HuH-7 (cell line): ENCODE measurements at regions not wholly inside any gene's neighbourhood (a gene's known extent, or its start where the extent isn't known, plus 50 kb on each side); places are given as distances from the start of the nearest gene placed in this dataset.

ENCODE experiments used
- DNase-seq: peaks from one replicate; pipeline ENCODE4 v3.0.0; 2011; ENCODE audit warnings: low spot score

DNA sequence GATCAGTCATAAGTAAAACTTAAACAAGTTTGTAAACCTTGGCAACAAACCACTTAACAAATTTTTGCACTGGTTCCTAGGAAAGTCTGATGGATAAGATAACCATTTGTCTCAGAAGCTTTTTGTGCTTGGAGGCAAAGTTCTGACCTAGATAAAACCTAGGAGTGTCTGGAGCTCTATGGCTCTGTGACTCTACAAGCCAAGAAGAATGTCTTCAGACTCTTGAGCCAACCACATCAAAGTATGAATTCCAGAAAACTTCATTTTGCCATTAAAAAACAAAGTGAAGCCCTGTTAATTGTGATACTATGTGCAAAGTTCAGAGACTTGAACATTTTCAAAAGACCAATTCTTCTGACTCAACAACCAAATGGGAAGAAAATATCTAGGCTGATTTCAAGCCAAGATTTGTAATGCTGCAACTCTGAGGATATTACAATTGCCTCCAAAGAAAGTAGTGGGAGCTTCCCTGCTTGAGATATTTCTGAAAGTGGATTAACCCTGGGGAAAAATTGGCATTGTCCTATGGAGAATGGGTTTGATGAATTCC is 158.1 kb upstream of the FOXQ1 start:
- DNase-seq = no peak

DNA sequence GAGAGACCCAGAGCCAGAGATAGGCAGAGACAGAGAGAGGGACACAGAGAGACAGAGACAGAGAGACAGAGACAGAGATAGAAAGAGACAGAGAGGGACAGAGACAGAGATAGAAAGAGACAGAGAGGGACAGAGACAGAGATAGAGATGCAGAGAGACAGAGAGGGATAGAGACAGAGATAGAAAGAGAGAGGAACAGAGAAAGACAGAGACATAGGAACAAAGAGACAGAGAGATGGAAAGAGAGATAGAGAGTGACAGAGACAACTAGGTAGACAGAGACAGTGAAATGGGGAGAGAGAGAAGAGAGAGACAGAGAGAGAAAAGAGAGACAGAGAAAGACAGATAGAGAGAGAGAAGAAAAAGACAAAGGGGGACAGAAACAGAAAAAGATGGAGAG is 165.4 kb upstream of the FOXQ1 start:
- DNase-seq = no peak

DNA sequence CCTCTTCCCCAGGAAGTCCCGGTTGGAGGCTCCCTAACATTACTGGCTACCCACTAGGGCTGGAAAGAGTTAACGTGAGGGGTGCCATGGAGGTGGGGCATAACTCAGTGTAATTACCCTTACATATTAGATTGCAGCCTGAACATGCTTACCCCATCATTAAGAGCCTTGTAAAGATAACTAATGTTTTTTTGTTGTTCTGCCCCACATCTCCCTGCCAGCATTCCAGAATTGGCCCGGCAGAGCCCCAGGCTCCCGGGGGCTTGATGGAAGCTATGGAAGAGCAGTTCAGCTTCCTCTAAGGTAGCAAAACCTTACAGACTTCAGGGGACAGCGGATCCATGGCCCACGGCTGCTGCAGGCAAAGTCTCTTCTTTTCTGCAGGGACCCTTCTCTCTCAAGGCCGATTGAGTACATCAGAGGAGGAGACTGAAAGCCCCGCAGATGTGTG is 166.1 kb upstream of the FOXQ1 start:
- no peak for DNase-seq

DNA sequence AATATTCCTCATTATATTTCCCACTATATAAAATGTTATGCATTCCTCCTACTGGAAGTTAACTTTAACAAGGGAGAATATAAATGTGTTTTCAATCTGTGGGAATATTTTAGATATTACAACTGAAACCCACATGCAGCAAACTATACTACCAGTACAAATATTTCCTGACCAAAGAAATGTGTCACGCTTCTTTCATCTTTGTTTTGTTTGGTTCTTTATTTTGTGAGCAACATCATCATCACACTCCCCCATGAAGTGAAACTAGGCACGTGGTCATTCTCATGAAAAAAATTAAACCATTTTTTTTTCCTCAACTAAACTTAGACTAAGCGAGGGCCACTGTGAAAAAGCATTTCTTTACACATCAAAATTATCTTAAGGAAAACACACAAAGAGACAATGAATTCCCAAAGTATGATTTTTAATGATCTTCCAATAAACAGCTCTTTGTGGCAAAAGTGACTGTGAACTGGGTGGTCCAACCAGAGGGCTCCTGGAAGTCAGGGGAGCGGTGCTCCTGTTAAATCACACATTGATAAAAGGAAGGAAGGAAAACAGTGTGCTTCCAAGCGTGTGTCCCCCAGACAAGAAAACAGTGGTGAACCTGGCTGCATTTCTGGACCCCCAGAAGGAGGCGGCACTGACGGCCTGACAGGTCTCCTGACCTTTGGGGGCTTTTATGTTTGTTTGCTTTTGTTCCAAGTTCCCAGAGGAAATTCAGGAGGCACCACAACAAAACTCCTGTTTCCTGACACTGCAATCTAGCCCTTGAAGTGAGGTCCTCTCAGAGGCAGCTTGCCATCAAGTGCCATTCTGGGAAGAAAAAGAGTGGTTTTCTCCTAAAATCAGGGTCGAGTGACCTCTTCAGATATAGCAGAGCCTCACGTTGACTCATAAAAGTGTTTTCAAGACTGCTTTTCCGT is 166.8 kb upstream of the FOXQ1 start:
- no peak for DNase-seq

DNA sequence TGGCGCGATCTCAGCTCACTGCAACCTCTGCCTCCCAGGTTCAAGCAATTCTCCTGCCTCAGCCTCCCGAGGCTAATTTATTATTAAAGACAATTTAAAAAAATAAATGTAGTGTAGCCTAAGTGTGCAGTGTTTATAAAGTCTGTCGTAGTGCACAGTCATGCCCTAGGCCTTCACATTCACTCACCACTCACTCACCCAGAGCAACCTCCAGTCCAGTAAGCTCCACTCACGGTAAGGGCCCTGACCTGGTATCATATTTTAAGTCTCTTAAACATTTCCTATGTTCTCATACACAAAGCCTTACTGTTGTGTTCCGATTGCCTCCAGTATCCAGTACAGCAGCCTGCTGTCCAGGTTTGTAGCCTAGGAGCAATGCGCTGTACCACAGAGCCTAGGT is 168.2 kb upstream of the FOXQ1 start:
- no peak for DNase-seq

DNA sequence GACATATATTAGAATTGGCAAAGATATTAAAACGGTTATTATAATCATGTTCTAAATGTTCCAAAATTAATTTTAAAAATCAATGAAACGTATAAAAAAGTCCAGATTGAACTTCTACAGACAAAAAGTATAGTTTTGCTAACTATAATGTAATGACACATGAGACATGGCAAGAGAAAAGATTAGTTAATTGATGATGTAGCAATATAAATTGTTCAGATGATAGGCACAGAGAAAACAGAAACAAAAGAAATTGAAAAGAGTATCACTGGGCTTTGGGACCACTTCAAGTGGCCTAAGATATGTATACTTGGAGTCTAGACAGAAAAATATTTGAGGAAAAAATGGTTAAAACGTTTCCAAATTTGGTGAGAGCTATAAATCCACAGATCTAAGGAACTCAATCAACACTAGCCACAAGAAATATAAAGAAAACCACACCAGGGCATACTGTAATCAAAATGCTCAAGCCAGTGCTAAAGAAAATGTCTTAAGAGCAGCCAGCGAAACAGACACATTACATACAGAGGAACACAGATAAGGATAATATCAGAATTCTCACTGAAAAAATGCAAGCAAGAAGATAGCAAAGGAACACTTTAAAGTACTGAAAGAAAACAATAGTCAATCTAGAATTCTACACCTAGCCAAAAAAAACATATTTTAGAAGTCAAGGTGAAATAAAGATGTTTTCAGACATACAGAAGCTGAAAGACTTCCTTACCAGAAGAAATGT is 172.6 kb upstream of the FOXQ1 start:
- no peak for DNase-seq

DNA sequence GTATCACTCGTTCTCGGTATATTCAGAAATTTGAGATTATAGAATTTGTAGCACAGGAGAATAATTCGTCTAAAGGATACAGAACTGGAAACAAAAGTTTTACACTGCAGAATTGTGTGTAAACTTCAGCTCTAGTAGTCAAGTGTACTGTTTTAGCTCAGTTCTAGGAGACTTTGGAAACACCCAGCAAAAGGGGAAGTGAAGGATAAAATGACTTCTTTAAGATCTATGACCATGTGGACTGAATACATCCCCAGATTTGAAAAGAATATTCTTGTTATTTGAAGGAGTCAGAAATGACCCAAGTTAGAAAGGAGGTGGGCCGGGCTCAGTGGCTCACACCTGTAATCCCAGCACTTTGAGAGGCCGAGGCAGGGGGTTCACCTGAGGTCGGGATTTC is 174.0 kb upstream of the FOXQ1 start:
- no peak for DNase-seq

DNA sequence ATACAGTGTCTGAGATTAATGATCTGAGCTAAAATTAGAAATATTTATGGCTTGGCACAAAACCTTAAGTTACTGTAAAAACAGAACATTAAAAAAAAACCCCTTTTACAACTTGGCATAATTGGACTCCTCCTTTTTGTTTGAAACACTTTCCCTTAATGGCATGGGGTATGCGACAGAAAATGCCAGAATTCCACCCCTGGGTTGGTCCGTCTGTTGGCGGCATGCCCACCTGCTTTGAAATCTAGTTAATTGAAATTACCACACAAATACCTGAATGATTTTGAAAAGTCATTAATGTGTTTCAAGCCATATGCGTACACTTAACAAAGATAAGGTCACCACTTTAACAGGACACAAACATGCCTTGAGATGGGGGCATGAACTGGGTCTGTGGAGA is 175.1 kb upstream of the FOXQ1 start:
- no peak for DNase-seq

DNA sequence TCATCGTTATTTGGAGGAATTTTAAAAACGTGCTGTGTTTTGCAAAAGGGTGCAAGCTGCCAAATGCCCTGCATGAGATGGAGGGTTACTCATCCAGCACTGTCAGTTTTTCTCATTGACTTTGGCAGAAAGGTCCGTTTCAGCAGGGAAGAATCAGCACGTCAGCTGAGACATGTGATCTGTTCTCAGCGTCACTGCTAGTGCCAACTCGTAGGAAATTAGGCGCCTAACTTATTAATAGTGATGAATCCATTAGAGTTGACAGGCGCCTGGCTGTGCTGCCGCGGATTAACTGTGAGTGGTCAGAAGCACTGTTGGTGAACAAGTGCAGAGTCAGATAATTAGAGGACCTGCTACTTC is 175.5 kb upstream of the FOXQ1 start:
- DNase-seq = no peak

DNA sequence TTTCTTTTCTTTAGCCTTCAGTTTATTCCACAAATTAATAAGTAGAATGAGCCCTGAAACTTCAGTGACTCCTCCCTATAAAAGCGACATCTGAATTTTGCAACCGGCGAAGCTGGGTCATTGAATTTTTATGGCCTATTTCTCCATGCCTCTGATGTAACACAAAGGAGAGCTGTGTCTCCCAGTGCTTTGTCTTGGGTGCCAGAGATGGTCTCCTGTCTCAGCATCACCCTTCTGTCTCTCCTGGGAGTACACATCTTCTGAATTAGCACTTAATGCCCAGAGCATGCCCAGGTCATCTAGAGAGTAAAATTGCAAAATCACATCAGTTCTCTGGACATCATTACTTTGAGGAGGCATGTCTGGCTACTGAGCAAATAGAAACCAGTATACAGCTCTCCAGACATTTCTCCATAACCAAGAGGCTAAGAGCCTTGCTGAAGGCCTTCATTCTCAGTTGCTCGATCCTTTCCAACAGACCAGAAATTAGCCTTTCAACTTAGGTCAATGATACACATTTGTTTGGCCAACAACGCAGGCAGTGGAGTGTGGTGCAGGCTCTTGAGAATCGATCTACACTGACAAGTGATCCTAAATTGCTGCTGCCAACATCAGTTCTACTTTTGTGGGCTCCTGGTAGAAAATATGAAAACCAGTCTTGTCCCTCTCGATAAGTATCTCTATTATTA is 176.0 kb upstream of the FOXQ1 start:
- no peak for DNase-seq

DNA sequence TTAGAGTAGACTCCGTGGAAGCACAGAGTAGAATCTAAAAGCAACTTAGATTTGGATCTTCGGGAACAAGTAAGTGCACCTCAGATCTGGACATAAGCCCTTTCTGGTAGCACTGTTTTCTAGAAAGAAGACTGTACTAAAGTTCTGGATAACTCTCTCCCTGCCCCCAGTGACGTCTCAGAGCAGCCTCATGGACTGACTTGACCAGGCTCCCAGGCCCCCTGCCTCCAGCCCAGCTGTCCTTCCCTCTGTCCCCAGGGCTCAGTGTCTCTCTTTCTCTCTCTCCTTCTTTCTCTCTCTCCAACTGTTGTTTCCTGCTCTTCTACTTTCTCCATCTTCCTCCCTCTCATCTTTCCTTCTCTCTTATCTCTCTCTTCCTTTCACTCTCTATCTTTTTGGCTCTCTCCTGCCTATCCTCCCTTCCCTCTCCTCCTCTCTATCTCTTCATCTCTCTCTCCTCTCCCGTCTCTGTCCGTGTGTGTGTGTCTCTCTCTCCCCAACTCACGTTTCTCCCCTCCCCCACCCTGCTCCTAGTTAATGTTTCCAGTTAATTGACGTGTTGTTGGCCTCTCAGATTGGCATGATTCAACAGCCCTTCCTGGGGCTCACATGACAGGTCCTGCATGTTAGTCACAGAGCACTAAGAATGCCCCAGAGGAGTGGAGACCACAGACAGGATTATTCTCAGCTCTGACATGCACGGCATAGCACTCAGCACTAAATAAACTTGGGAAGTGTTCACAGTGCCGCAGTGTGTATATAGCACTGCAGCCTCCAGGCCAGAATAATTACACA is 180.4 kb upstream of the FOXQ1 start:
- peak; percentile 26 for DNase-seq

DNA sequence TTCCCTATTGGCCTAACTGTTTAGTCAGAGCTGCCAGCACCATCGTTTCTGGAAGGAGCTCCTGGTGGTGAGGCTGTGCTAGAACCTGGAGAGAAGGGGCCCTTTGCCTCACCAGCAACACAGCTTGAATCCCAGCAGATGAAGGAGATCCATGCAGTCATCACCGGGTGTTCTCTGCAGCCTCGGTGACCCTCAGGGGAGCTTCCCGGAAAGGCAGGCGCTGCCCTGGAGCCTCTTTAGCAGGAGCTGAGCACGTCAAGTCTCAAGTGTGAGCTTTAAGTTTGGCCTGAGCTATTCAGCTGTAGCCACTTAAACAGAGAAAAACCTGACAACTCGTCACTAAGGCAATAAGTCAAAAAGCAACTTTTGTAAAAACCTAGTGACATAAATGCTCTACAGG is 181.2 kb upstream of the FOXQ1 start:
- DNase-seq = no peak

DNA sequence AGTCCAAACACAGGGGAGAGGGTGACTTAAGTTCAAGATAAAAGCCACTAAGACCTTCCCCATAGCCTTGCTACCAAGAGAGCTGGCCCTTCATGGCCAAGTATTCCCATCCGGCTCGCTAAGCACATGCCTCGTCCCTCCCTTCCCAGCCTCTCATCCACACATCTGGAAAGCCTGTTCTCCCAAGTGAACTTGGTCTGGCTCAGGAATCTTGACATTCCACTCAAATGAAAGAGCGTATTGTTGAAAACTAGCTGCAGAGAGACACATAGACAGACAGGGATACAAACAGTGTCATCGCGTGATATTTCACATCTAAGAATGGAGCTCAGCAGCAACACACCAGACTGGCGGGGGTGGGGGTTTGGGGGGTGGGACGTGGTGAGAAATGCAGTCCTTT is 182.8 kb upstream of the FOXQ1 start:
- DNase-seq = no peak

DNA sequence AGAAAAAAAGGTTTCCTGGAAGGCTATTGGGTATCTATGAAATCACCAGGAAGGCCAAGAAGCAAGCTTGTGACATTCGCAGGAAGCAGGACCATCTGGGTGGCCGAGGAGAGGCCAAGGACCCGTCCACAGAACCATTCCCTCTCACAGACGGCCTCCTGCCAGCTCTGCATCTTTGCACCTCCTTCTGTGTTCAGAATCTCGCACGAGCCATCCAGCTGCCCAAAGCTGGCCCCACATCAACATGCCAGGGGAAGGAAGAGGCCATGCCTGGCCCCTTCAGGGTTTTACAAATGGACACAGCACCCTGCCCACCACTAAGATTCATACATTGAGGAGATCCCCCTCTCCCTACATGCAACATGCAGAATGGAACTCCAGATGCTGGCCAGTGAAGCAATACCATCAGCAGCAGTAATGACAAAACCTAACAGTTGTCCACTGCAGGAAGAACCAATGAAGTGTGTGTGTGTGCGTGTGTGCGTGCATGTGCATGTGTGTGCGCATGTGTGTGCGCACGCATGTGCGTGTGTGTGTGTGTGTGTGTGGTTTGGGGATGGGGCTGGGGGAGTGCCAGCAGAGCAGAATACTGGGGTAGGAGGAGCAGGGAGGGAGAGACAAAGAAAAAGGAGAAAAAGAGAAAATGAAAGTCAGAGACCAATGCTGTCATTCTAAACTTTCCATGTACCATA is 184.2 kb upstream of the FOXQ1 start:
- no peak for DNase-seq

DNA sequence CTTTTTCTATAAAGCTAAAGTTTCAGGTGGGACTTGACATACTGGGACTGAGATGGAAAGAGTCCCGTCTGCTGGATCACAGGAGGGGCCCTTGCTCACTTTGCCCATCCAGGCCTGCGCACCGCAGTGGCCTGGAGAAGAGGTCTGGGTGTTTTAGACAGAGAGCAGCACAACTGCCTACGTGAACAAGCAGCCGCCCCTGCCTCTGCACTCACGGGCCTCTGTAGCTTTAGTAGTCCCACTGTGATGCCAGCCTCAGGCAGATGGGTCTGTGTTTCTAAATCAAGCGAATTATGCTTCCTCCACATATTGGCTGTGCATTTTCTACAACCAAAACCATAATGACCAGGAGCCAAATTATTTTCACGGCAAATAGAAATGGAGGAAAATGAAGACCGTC is 184.8 kb upstream of the FOXQ1 start:
- no peak for DNase-seq

DNA sequence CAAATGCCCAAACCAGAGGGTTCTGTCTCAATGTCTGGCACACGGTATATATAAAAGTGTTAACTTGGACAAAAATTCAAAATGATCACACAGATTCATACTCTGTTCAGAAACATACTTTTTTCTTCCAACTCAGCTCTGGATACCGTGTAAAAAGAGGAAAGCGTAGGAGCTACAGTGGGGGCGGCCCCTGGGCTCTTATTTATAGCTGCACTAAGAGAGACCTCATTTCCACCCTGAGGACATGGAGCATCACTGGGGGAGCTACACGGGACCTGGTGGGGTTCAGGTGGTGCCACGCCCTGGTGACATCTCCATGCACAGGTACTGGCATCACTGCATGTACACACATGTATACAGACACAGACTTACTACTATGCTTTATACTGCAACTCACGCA is 185.9 kb upstream of the FOXQ1 start:
- DNase-seq = no peak

DNA sequence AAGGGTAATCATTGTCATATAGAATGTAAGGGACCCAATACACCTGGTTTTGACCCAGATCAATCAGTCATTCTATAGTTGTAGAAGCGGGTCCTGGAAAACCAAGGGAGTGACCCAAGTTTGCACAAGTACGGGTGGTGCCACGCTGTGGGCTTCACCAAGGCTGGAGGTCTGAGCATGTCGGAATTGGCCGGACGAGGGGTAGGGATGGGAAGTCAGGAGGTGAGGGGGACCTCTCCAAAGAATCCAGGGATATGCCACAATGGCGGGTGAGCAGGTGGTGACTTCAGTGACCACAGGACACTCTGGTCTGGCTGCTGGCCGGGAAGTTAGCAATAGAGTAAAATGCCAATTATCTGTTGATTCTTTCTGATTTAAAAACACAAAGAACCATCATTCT is 186.6 kb upstream of the FOXQ1 start:
- DNase-seq = no peak

DNA sequence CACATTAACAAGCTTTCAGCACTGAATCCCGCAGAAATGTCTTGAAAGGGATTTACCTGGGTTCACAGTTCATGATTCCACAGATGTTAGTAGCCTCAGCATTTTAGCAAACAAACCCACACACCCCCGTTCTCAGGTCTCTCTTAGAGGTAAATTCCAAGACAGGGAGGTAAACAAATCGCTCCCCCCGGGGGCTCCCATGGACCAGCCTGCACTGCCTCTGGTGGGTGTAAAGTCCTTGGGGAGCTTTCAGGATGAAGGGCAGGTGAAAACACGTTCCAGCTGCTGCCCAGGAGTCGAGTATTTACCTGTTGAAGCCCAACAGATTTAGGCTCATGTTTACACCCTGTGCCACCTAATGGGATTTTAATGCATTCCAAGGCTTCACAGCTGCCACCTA is 187.0 kb upstream of the FOXQ1 start:
- DNase-seq = no peak

DNA sequence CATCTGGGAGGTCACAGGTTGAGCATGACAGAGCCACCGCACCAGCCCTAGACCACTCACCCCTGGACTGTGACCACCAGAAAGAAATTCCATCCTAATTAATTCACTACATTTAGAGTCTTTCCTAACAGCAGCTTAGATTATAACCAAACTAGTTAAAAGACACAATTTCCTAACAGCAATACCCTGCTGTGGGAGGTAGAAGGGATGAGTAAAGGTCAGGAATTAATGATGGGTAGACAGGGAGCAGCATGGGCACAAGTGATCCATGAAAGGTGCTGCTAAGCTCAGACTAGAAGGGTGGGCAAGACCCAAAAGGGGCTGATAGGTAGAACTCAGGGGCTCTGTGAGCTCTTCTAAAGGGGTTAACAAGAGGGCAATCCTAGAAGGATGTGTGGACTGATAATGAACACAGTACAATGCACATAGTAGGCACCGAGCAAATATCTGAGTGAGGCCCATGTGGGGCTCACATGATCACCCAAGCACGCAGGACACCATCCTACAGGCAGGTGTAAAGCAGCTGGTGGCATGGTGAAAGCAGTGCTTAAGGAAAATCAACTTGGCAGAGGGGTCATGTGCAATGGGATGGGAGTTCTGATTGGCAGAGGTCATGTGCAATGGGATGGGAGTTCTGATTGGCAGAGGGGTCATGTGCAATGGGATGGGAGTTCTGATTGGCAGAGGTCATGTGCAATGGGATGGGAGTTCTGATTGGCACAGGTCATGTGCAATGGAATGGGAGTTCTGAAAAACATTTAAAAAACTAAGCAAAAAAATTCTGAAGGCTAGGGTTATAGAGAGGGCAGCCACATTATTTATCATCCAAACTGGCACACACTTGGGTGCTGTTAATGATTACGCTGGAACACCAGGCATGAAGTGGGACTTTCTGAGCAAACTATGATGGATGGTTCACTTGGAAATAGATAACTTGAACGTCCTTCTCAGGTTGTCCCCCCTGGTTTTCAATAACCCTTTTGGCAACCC is 188.2 kb upstream of the FOXQ1 start:
- DNase-seq = no peak

DNA sequence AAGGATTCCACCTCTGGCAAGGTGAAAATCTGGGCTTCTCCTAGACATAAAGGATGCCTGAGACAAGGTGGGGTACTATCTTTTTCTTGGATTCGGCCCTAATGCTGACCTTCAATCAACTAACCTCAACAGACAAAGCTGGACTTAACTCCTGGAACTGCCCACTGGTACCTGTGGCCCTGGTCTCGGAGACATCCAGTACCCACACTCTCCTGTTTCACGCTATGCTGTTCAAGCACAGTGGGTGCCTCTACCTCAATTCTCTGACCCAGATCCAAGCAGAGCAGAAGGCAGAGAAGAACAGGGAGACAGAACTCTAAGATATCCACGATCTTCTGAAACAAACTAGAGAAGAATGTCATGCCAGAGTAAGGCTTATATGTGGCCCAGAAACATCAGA is 189.8 kb upstream of the FOXQ1 start:
- no peak for DNase-seq
